Stomach (tissue), 8 donors: ENCODE measurements at regions not wholly inside any gene's neighbourhood (a gene's known extent, or its start where the extent isn't known, plus 50 kb on each side); places are given as distances from the start of the nearest gene placed in this dataset.

Source experiments
- DNase-seq, 2 donors: peaks; one replicate each; pipeline versions ENCODE4 v3.0.0 to v3.0.0-alpha.2; 2013 to 2019
- H3K27ac ChIP-seq, 5 donors: fragments of 200-600 bp in 4 of 5; sonication (generic) in 4 of 5; one replicate each; pipeline ENCODE4 v1.5.1; 2013 to 2019; ENCODE audit warnings: mild to moderate bottlenecking in 1 of 5, moderate library complexity in 1 of 5
- H3K27me3 ChIP-seq, 3 donors: fragments of 200-600 bp; sonication (generic); one replicate each; pipeline ENCODE4 v1.5.1; 2017 to 2019; ENCODE audit warnings: mixed run types in 1 of 3
- H3K36me3 ChIP-seq, 4 donors: fragments of 200-600 bp; sonication (generic); 1 replicate in 3 of 4; 2 replicates in 1 of 4; pipeline ENCODE4 v1.5.1; 2016 to 2019
- H3K4me1 ChIP-seq, 4 donors: fragments of 200-600 bp; sonication (generic); one replicate each; pipeline ENCODE4 v1.5.1; 2016 to 2019
- H3K4me3 ChIP-seq, 4 donors: fragments of 200-600 bp; sonication (generic) in 3 of 4; one replicate each; pipeline ENCODE4 v1.5.1; 2016 to 2019; ENCODE audit warnings: mild to moderate bottlenecking in 1 of 4
- H3K9me3 ChIP-seq, 4 donors: fragments of 200-600 bp; sonication (generic); one replicate each; pipeline ENCODE4 v1.5.1; 2016 to 2019
- EP300 ChIP-seq: sonication (generic); formaldehyde crosslinking; IDR thresholded peaks from one replicate; pipeline ENCODE4 v1.6.1; 2017; ENCODE audit warnings: antibody characterized with exemption
- POLR2A ChIP-seq, 4 donors: fragments of 450-650 bp; IDR thresholded peaks; one replicate each; pipeline ENCODE4 v1.6.1; 2016; ENCODE audit warnings: antibody characterized with exemption in 4 of 4, control low read depth in 2 of 4, mild to moderate bottlenecking in 1 of 4, moderate library complexity in 1 of 4
- POLR2AphosphoS5 ChIP-seq, 3 donors: sonication (generic); formaldehyde crosslinking; IDR thresholded peaks; one replicate each; pipeline ENCODE4 v1.6.1; 2016; ENCODE audit warnings: antibody characterized with exemption in 3 of 3
- WGBS, 5 donors: extraction: QIAGEN DNeasy Blood & Tissue Kit in 3 of 5; methylation state at CpG; one replicate each; pipeline versions ENCODE4 v1.1.5 to v1.1.7; 2013 to 2018; 5-methylcytosine and 5-hydroxymethylcytosine counted together
- intact Hi-C: fragments of 100-400 bp; cut with DNase I; formaldehyde crosslinking; loops from one replicate; pipeline ENCODE4 v1.15.1; 2023; ENCODE audit warnings: low total_unique reads
- TF ChIP-seq, protein P1 (sequence below), 7 experiments: fragments of 450-650 bp in 4 of 7; fragments of 200-600 bp in 3 of 7; sonication (generic) in 3 of 7; IDR thresholded peaks; one replicate each; pipeline ENCODE4 v1.5.1; 2016 to 2019; ENCODE audit warnings: antibody characterized with exemption in 7 of 7, control low read depth in 2 of 7, mild to moderate bottlenecking in 1 of 7
- donor health status: healthy with polysubstance abuse.
- donor health status: Bipolar disorder and iron deficiency.
- donor health status: healthy.

DNA sequence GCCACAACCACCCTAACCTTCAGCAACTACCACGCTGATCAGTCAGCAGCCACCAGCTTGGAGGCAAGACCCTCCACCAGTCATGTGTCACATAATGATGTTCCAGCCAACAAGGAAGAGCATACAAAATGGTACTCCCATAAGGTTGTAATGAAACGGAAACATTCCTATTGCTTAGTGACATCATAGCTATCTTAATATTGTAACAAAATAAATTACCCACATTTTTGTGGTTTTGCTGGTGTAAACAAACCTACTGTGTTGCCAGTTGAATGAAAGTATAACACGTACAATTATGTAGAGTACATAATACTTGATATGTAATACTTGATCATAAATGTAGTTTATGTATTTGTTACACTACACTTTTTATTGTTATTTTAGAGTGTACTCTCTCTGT is 1363.2 kb upstream of the ADGRL4 start:
- no peak for TF ChIP-seq POLR2AphosphoS5 (IDR thresholded peaks at IDR 0.05)
- TF ChIP-seq, protein P1, sequence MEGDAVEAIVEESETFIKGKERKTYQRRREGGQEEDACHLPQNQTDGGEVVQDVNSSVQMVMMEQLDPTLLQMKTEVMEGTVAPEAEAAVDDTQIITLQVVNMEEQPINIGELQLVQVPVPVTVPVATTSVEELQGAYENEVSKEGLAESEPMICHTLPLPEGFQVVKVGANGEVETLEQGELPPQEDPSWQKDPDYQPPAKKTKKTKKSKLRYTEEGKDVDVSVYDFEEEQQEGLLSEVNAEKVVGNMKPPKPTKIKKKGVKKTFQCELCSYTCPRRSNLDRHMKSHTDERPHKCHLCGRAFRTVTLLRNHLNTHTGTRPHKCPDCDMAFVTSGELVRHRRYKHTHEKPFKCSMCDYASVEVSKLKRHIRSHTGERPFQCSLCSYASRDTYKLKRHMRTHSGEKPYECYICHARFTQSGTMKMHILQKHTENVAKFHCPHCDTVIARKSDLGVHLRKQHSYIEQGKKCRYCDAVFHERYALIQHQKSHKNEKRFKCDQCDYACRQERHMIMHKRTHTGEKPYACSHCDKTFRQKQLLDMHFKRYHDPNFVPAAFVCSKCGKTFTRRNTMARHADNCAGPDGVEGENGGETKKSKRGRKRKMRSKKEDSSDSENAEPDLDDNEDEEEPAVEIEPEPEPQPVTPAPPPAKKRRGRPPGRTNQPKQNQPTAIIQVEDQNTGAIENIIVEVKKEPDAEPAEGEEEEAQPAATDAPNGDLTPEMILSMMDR (IDR thresholded peaks at IDR 0.05): no peak
- TF ChIP-seq POLR2A (IDR thresholded peaks at IDR 0.05): no peak
- no peak for TF ChIP-seq EP300
- Histone ChIP-seq H3K4me3 (no peak overlapping the region), H3K9me3 (no peaks in the 10 kb centered on the region), H3K36me3 (no peaks in the 10 kb centered on the region), H3K4me1 (no peaks in the 10 kb centered on the region), H3K27me3 (no peaks in the 10 kb centered on the region), H3K27ac (no peak overlapping the region)
- no peak for DNase-seq
- 79 to 90% (median 84%) methylated on average over 3 of the region's 3 CpGs for WGBS, 5 donors
- intact Hi-C loops: no loop called here

DNA sequence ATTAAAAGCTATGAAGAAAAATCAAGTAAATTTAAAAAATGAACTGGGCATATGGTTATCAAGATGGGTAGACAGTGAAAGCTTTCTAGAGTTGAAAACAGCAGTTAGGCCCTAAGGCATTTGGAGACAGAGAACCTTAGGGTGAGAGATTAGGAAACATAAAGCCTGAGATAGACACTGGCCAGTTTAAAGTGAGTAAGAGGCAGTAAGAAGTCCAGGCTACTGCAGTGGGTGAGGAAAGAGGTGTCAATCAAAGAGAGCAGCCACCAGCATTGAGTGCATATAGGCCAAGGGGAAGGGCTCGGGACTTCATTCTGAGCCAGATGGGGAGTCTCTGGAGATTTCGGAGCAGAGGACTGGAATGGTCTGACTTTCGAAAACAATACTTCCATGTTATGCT is 1360.5 kb upstream of the ADGRL4 start:
- Histone ChIP-seq H3K36me3 (no peaks in the 10 kb centered on the region), H3K27me3 (no peaks in the 10 kb centered on the region), H3K4me3 (no peak overlapping the region), H3K9me3 (peaks cover 0 to 5% (median 0%) of the 10 kb centered on the region in 4 donors), H3K4me1 (no peaks in the 10 kb centered on the region), H3K27ac (no peak overlapping the region)
- 82 to 93% (median 89%) methylated on average over 3 of the region's 3 CpGs for WGBS, 5 donors
- intact Hi-C loops: no loop called here
- DNase-seq: no peak
- no peak for TF ChIP-seq POLR2AphosphoS5 (IDR thresholded peaks at IDR 0.05)
- no peak for TF ChIP-seq POLR2A (IDR thresholded peaks at IDR 0.05)
- TF ChIP-seq EP300: no peak
- TF ChIP-seq, protein P1 (IDR thresholded peaks at IDR 0.05): no peak

DNA sequence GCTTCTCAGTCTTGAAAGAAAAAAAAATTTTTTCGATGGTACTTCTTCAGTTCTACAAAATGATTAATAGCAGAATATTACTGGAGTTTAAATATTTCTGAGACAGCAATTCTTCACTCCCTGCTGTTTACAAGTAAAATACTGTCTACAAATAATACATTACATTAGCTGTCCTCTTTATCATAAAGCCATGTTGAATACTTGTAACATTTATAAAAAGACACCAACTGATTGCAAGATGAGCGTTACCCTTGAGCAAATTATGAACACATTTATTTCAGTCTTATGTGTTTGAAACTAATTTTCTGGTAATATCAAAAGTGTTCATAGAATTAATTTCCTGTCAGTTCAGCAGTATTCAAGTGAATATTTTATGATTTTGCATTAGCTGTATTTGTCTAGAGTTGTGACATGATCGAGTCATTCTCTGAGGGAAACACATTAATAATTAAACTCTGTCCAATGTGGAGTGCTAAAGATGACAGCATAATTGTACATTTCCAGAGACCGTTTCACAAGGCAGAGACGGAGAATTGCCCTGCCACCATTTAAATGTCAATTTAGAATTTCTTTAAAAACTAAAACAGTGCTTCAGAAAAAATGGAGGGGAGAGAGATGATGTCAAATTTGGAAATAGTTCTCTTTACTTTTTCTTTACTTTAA is 1359.0 kb upstream of the ADGRL4 start:
- no peaks in the 10 kb centered on the region for H3K36me3 ChIP-seq
- intact Hi-C loops: no loop called here
- H3K27me3 ChIP-seq: no peaks in the 10 kb centered on the region
- WGBS, 5 donors: 66 to 83% (median 82%) methylated on average over 5 of the region's 5 CpGs
- H3K27ac ChIP-seq: no peak overlapping the region
- TF ChIP-seq POLR2A (IDR thresholded peaks at IDR 0.05) (no peak), POLR2AphosphoS5 (IDR thresholded peaks at IDR 0.05) (no peak), EP300 (no peak)
- TF ChIP-seq, protein P1 (IDR thresholded peaks at IDR 0.05): no peak
- DNase-seq: no peak
- no peaks in the 10 kb centered on the region for H3K4me1 ChIP-seq
- H3K4me3 ChIP-seq: no peak overlapping the region
- peaks cover 0 to 5% (median 0%) of the 10 kb centered on the region in 4 donors for H3K9me3 ChIP-seq

DNA sequence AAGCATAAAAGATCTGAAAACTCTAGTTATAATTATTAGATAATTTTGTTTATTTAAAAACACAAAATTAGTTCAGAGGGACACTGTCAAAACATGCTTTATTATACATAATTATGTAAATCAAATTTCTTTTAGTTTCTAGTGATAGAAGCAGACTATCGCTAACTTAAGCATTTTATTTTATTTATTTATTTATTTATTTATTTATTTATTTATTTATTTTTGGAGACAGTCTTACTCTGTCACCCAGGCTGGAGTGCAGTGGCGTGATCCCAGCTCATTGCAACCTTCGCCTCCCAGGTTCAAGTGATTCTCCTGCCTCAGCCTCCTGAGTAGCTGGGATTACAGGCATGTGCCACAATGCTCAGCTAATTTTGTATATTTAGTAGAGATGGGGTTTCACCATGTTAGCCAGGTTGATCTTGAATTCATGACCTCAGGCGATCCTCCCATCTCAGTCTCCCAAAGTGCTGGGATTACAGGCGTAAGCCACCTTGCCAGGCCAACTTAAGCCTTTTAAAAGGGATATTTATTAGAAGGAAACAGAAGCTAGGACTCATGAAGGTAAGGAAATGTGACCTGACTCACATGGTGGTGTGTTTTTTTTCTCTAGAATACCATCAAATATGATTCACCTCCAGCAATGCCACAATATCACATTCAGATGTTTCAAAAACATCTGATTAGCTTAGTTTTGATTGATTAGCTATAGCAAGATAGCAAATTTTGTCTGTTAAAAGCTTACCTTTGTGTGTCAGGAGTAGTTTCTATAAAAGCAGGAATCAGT is 1357.4 kb upstream of the ADGRL4 start:
- TF ChIP-seq, protein P1 (IDR thresholded peaks at IDR 0.05): no peak
- no peak for TF ChIP-seq EP300
- no peak for TF ChIP-seq POLR2A (IDR thresholded peaks at IDR 0.05)
- no peak for TF ChIP-seq POLR2AphosphoS5 (IDR thresholded peaks at IDR 0.05)
- Histone ChIP-seq H3K27ac (no peak overlapping the region), H3K27me3 (no peaks in the 10 kb centered on the region), H3K4me1 (no peaks in the 10 kb centered on the region), H3K4me3 (no peak overlapping the region), H3K36me3 (no peaks in the 10 kb centered on the region), H3K9me3 (peaks cover 0 to 5% (median 0%) of the 10 kb centered on the region in 4 donors)
- intact Hi-C loops: no loop called here
- DNase-seq: no peak
- WGBS, 5 donors: 87 to 98% (median 95%) methylated on average over 5 of the region's 5 CpGs
